HG03095 (cell line): ENCODE measurements at regions not wholly inside any gene's neighbourhood (a gene's known extent, or its start where the extent isn't known, plus 50 kb on each side); places are given as distances from the start of the nearest gene placed in this dataset.

Experiments used
- ATAC-seq: cut with Tn5 transposase; IDR thresholded peaks from one replicate; pipeline ENCODE4 v1.9.1; 2021; ENCODE audit warnings: moderate library complexity; ENCODE audit not compliant: unreplicated experiment

DNA sequence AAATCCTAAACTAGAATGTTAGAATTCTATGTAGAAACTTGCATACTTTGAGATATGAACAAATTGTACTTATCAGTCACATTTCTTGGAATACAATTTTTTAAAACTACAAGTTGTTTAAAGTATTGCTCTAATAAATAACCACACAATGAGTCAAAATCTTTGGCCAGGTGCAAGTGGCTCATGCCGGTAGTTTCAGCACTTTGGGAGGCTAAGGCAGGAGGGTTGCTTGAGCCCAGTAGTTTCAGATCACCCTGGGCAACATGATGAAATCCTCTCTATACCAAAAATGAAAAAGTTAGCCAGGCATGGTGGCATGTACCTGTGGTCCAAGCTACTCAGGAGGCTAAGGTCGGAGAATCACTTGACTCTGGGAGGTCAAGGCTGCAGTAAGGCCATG lies 257.8 kb downstream of the COX7C start:
- ATAC-seq = no peak

DNA sequence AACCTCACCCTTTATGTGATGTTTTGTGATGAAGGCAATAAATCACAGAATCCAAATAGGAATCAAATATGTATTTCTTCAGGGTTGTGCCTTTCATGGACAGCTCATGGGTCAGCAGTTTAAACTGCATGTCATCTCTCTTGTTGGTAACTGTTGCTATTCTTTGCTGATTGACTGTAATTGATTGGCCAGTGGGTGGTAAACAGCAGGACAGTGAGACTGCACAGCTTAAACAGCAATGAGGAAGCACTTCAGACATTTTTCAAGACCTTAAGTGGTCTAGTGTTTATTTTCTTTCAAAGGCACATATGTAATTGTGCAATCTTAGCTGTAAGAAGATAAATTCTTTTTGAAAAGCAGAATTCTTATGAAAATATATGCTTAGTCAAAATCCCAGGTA lies 260.5 kb downstream of the COX7C start:
- no peak for ATAC-seq

DNA sequence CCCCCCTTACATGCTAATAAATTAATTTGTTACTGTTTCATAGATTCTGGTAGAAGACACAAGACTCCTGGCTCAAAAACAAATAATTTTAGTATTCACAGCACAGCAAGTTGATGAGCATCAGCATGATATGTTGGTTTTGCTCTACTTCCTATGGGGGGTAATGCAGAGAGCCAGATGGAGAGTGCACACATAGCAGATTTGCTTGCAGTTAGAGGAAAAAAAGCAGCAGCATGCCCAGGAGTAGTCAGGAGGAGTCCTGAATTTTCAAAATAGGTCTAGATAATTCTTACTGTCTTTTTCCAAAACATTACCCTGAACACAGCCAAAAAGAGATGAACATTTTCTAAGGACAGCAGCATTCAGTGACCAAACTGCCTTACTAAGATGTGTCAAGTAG lies 261.3 kb downstream of the COX7C start:
- ATAC-seq = no peak

DNA sequence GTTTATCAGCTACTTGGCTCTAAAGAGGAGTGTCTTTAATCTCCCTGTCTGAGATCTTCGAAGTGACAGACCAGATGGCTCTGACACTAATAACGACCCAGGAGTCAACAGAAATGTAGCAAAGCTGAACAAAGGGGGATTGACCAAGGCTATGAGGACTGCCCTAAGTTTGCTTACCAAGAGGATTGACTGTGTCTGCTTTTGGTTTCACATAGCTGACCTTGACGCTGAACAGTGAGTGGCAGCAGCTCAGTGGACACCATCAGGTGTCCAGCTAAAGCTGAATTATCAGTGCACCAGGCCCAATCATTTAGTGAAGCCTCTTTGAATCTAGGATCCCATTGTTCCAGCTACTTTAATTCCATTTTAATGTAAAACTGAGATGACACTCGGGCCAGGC lies 262.6 kb downstream of the COX7C start:
- no peak for ATAC-seq

DNA sequence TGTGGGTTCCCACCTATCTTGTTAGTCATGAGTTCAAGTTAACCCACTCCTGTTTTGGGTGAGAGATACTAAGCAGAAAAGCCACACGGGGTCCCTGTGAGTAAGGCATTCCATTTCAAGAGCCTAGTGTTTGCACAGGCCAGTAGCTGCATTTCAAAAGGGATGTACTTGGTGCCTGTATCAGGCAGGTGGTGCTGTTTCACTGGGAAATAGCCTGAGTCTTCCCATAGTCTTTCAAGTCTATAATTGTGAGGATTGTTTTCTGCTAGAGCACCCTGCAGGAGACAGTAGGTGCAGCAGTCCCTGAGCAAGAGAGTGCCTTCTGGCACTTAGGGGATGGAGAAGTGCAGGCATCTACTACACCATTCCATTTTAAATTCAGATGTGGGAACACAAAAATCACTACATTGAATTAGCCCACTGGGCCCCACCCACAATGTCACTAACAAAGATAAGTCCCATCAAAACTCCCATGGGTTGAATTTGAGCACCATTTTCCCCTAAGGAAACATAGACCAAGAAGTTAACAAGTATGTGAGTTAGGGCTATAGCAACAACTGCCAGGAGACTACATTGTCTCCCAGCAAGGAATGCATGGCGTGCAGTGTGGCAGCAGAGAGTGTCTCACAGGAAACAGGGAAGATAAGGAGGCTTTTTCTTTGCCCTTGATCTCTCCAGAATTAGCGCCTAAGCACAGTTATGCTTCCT lies 263.2 kb downstream of the COX7C start:
- peak; percentile 93 for ATAC-seq

DNA sequence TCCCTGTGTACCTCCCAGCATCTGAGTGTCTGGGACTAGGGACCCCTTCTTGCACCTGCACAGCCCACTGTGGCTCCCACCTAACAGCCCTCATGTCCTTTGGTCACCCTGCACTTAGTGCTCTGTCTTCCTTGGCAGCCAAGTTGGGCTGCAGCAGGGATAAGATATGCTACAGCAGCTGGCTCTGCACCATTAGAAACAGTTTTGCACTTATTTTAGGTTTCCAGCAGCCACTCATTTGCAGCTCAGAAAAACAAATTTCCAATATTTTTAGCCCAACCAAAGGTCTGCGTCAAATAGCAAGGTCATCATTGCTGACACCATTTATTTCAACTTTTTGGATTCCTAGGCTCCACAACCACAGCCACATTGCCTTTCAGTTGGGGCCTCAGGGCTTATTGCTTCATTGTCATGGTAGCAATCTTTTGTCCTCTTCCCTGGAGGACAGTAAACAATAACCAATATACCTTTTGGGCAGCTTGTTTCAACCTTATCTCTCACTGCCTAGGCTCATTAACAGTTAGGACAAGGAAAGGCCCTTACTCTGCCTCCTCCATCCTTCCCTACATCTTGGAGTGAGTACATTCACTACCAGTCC lies 263.9 kb downstream of the COX7C start:
- no peak for ATAC-seq

DNA sequence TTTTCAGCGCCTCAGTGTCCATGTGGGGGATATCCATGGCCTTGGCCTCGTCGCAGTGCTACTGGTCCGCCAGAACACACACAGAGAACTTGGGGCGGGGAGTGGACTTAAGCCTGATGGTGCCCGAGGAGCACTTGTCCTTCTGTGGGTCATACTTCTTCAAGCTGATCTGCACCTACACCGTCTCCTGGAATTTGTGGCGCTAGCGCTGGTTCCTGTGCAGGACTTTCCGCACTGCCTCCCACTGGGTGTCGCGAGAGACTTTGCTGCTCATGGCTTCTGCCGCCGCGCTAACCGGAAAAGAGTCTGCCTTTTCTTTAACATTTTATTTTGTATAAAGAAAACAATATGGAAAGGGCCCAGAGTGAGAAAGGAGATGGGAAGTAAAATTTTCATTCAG lies 266.9 kb downstream of the COX7C start:
- ATAC-seq = no peak

DNA sequence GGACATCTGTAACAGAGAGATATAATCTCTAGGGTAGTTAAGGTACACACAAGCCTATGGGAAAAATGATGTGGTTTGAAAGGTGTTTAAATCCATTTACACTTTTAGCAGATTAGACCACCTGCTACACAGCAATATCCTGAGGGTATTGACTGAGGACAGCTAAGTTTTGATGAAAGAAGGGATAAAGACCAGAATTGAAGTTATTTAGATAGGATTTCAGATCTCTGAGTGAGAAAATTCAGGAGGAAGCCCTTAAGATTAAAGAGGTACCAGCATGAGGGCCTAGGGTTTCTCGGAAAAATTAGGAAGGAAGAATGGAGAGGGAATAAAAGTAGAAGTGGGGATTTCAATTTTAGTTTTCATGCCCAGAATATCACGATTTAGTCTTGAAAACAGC lies 267.3 kb downstream of the COX7C start:
- no peak for ATAC-seq

DNA sequence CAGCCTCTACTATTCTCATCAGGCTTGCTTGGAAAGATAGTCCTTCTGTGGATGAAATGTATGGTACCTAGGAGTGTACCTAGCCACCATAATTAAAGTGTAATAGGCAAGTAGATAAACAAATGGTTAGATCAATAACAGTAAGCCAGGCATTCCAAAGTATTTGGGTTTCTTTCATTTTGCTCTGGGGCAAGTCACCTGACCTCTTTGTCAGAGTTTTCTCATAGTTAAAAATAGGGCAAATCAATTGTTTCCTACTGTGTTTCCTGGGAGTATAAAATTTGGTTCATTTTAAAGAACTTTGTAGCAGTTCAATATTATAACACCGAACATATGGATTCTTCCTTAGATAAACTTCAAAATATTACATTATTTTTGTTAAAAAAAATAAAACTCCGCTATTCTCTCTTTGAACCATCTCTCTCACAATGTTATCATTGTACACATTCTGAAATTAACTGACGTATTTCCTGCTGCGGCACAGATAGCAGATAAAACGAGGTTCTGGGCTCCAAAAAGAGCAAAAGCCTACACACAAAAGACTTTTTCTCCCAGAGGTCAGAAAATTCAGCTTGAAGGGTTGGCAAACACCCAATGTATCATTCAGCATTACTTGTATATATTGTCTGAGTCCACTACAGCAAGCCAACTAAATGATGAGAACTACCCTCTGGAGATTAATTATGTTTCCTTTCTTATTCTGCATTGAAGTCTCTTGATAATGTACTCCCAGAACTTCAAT lies 267.9 kb downstream of the COX7C start:
- no peak for ATAC-seq

DNA sequence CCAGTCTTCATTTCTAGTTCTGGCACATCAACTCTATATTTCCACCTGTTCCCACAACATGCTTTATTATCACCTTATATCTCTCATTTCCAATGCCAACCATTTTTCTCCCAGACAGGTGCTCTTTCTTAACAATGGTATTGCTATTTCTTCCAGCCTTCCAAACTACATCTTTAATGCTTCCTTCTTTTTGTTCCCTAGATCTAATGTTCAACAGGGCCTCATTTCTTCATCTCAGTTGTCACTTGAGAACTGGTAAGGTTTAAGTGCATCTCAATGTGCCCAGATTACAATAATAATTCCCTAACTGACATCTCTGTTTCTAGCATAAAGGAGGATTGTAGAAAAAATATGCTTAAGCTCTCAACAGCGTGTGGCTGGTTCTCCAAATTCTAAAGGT lies 272.6 kb downstream of the COX7C start:
- ATAC-seq = no peak

DNA sequence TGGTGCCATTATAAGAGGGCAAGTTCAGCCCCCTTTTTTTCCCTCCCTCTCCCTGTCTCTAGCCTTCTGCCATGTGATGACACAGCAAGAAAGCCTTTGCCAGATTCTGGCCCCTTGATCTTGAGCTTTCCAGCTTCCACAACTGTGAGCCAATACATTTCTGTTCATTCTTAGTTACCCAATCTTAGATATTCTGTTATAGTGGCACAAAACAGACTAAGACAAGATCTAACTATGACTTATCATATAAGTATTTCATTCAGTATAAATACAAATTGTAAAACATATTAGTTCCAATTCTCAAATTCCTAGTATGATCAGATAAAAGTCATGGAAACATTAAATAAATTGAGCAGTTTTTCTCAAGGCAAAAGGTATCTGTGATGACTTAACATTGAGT lies 276.3 kb downstream of the COX7C start:
- no peak for ATAC-seq

DNA sequence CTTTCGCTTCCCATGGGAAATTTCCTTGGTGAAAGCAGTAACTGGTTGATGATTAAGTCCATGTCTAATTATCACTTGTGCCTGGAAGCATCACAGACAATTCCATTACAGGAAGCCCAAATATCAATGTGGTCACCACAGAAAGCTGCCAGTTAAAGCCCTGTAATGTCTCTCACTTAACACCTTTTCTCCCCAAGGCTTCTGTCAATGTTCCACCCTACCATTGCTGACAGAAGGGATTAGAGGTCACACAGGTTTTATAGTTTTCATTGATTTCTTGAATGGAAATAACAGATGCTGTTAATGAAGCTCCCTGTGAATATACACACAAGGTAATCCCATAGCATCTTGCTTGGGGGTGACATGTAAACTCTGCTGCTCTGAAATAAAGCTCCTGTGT lies 279.2 kb downstream of the COX7C start:
- no peak for ATAC-seq

DNA sequence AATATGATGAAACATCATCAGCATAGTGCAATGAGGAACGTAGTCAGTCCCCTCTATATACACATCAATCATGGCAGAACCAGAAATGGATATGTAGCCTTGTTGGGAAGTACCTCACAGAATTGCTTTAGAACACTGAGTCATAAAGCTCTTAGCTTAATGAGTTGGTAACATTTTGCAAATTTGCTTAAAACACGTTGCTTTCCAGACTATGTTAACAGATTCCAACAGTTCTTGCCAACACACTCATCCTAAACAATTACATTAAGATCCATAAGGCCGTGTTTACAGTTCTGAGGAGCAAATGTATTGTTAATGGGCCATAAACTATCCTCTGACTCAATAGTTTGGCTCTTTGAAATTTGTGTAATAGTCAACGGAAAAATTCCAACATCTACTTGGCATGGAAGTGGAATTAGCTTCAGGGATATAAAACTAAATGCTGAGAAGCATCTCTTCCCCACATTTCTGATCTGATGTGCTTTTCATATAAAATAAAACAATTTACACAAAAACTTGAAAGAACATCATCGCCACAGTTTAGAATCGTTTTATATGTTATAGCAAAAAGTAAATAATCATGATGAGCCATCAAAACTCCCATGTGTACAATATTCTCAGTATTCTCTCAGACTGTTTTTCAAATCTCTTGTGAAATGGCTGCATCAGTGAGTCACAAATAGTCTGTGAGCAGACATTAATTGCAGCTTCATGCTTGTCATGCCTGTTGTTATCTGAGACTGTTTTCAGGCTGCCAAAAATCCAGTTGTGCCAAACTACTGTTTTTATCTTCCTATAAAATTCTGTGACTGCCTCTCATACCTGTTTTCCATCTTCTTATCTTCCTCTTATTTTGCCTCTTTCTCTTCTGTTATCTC lies 291.9 kb downstream of the COX7C start:
- no peak for ATAC-seq

DNA sequence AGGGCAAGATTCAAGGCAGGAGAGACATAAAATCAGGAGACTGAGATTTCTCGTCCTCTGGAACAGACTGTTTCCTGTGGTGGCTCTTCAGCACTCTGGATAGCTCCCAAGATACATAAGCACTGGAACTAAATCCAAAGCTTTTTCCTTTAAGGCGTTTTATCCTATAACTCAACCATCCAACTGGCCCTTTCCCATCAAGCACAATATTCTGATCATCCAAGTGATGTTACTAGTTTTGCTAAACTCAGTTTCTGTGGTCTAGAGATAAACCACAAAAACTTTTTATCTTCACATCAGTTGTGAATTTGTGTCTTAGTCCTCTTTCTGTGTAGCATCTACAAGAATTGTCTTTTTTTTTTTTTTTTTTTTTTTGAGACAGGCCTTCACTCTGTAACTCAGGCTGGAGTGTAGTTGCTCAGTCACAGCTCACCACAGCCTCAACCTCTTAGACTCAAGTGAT lies 299.4 kb downstream of the COX7C start:
- ATAC-seq = no peak

DNA sequence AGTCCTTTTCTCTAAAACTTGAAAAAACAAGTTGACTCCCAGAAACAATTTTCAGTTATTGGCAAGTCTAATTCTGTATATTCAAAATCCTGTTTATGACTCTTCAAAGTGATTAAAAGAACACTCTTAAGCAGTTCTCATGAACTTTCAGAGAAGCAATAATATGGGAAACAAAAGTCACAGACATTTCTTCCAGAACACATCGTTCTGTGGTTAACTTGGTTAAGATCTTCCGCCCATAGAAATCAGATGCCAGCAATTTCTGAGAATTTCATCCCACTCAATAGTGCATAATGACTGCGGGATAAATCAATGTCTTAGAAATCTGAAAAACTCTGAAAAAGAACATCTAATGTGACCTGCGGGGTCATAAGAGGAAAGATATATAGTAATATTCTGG lies 300.5 kb downstream of the COX7C start:
- no peak for ATAC-seq

DNA sequence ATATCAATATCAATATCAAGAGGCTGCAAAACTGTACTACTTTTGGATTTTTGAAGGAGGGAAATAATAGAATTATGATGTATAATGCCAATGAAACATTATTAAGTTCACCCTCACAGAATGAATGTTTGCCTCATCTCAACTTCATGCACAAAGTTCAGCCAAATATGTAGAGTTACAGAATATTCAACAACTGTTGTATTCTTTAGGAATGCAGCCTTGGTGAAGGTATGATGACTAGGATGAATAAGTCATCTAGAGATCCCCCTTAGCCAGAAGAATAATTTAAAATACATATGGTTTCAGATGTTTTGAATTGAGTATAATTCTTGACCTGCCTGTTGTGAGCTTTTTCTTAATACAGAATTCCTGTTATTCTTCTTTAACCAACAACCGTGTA lies 308.3 kb downstream of the COX7C start:
- ATAC-seq = no peak

DNA sequence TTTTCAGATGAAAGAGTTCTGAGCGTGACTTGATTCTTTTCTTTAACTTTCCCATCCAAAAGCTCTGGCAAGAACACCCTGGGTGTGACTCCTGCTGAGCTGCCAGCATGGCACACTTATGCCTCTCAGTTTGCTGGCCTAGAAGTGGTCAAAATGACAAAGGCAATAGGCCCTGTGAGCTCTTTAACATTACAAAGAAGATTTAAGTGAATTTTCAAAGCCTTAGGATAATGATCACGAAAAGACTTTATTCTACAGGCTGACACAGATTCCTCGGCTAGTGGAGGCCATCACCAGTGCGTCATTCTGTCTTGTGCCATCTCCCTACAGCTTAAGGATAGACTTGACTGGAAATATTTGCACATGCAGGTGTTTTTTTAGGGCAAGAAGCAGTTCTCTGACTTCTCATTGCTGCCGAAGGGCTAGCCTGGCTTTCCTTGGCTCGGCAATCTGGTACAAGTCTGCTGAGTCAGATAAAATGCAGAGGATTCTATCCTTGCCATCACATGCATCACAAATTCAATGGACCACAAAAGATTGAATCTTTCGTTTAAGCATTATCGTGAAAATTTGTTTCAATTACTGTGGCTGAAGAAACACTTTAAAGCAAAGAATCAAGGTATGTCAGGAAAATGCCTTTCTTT lies 311.5 kb downstream of the COX7C start:
- no peak for ATAC-seq

DNA sequence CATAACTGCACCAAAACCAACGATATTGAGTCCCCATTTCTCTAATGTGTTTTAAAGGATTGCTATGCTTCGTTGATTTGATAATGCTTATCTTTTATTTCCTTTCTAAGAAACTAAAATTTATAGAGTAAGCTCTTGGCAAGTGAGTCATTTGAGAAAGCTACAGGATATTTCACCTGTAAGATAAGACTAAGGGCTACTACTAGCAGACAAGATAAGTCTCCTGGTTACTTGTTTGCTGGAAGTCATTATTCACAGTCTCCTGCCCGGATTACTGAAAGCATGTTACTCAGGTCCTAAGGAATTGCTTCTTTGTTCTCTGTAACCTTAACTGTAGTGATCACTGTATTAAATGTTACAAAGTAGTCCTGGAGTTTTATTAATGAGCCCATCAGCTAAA lies 315.9 kb upstream of the RASA1 start:
- ATAC-seq = no peak

DNA sequence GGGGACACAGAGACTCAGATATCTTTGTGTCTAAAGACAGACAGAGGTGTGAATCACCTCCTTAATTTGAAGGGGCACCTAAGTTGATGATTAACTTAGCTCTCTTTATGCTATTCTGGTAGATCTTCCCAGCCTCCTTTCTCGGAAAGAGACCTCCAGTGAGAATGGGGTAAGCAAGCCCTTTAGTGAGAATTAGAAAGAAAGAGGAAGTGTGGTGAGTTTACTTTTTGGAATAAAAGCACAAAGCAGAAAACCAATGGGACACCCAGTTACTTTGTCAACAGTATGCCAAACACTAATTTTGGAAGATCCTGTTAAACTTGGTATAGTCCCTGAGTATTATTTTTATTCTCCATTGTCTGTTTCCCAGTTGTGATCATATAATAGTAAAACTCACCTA lies 302.8 kb upstream of the RASA1 start:
- no peak for ATAC-seq

DNA sequence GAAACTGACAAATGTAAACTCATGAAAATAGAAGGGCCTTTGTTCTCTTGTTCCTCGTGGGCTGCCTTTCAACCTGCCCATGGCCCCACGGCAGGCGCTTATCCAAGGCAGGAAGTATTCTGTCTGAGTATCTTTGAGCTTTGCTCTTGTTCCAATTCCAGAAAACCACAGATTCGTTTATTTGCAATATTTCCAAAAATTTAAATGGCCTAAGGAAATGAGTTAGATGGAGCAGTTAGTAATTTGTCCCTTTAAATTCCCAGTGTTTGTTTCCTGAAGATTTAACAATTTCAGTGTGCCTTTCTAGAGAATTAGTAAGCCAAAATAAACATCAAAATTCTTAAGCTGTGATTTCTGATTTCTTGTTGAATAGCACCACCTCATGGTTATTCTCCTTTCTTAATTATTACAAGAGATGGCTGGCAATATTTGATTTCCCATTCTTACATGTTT lies 299.4 kb upstream of the RASA1 start:
- no peak for ATAC-seq

DNA sequence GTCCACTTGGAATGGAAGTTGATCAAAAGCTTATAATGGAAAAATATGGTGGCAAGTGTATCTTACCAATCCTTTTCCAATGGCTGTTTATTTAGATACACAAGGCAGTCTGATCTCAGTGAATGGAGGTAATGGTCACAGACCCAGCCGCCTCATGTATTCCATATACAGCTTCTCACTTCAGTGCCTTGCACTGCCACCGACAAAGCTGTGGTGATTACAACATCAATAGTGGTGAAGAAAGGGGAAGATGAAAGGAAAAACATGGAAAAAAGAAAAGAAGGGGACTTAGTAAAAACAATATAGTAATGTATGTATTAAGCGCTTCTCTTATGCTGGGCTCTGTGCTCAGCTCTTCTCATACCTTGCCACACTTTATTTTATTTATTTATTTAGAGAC lies 297.3 kb upstream of the RASA1 start:
- ATAC-seq = no peak
